GM12864 (cell line): ENCODE measurements at regions not wholly inside any gene's neighbourhood (a gene's known extent, or its start where the extent isn't known, plus 50 kb on each side); places are given as distances from the start of the nearest gene placed in this dataset.
A peak's percentile ranks its signal among the peaks of the same experiment; 100 is the strongest.

Source experiments
- DNase-seq: peaks from one replicate; pipeline ENCODE4 v3.0.0-alpha.2; 2011; ENCODE audit warnings: low read depth
- H3K4me3 ChIP-seq: 2 replicates; pipeline ENCODE4 v1.5.1; 2011; ENCODE audit warnings: mild to moderate bottlenecking, low read depth, low read length, control low read depth
- CTCF ChIP-seq: IDR thresholded peaks from 2 replicates; pipeline ENCODE4 v1.5.1; 2011; ENCODE audit warnings: low read depth, mild to moderate bottlenecking, moderate library complexity, low read length, control low read depth, inconsistent platforms; ENCODE audit errors: missing control alignments

GRCh38 chr2:217252181-217252580 is 392.3 kb upstream of the TNP1 start:
- TF ChIP-seq CTCF: no peak
- no peak overlapping the region for H3K4me3 ChIP-seq
- DNase-seq: no peak

GRCh38 chr2:217250013-217250524 is 390.2 kb upstream of the TNP1 start:
- no peak for TF ChIP-seq CTCF
- no peak overlapping the region for H3K4me3 ChIP-seq
- no peak for DNase-seq

GRCh38 chr2:217249121-217250012 is 389.5 kb upstream of the TNP1 start:
- TF ChIP-seq CTCF: no peak
- DNase-seq: no peak
- no peak overlapping the region for H3K4me3 ChIP-seq

- peak; percentile 27 for DNase-seq
- no peak for TF ChIP-seq CTCF
- no peak overlapping the region for H3K4me3 ChIP-seq
Observed at GRCh38 chr2:217248312-217248935, 388.6 kb upstream of the TNP1 start.

GRCh38 chr2:217247476-217247875 is 387.6 kb upstream of the TNP1 start:
- DNase-seq: no peak
- H3K4me3 ChIP-seq: no peak overlapping the region
- no peak for TF ChIP-seq CTCF

GRCh38 chr2:217246108-217246507 is 386.2 kb upstream of the TNP1 start:
- no peak for DNase-seq
- no peak for TF ChIP-seq CTCF

More at GRCh38 chr2:217246108-217246507, 386.2 kb upstream of the TNP1 start:
- H3K4me3 ChIP-seq: no peak overlapping the region
